ENCODE measurements at regions not wholly inside any gene's neighbourhood (a gene's known extent, or its start where the extent isn't known, plus 50 kb on each side); places are given as distances from the start of the nearest gene placed in this dataset.

DNA sequence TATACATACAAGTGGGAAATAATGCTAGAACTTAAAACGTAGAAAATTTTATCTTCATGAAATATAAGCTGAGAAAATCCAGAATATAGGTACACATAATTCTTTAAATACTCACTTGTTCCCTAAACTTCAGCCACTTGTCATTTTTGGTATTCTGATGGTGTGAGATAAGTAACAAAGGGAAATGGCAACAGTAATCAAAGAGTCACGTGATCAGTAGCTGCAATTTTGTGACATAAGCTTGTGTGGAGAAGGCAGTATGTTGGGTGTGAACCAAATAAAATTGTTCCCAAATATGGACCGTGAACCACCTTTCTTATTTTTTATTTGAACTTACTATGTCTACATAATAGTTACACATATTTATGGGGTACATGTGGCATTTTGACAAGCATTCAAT, 650.3 kb upstream of the ADARB2 start:
- TF ChIP-seq, protein P1, sequence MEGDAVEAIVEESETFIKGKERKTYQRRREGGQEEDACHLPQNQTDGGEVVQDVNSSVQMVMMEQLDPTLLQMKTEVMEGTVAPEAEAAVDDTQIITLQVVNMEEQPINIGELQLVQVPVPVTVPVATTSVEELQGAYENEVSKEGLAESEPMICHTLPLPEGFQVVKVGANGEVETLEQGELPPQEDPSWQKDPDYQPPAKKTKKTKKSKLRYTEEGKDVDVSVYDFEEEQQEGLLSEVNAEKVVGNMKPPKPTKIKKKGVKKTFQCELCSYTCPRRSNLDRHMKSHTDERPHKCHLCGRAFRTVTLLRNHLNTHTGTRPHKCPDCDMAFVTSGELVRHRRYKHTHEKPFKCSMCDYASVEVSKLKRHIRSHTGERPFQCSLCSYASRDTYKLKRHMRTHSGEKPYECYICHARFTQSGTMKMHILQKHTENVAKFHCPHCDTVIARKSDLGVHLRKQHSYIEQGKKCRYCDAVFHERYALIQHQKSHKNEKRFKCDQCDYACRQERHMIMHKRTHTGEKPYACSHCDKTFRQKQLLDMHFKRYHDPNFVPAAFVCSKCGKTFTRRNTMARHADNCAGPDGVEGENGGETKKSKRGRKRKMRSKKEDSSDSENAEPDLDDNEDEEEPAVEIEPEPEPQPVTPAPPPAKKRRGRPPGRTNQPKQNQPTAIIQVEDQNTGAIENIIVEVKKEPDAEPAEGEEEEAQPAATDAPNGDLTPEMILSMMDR (IDR thresholded peaks at IDR 0.05; ENCODE audit: insufficient read depth, low read length, poor library complexity, severe bottlenecking): no peak
- TF ChIP-seq EZH2phosphoT487 (conservative IDR thresholded peaks at IDR 0.05; ENCODE audit: low read length): no peak

All from SU-DHL-6 (cell line).